ENCODE measurements at regions not wholly inside any gene's neighbourhood (a gene's known extent, or its start where the extent isn't known, plus 50 kb on each side); places are given as distances from the start of the nearest gene placed in this dataset.

DNA sequence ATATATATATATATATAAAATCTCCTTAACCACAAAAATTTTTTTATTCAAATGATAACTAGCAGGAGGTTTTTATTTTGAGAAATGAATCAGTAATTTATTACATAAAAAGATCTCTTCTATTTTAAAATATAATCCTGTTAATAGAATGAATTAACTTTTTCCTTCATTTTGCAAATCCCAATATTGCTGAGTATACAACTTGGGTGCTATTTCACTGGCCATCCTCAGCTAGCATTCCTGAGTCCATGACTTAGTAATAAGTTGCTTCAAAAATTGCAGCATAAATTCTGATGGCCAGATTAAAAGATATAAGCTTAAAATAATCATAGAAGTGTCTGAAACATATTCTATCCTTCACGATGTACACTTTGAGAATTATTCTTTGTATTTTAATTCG lies 155.6 kb downstream of the FSIP2 start:
- TF ChIP-seq, protein P1, sequence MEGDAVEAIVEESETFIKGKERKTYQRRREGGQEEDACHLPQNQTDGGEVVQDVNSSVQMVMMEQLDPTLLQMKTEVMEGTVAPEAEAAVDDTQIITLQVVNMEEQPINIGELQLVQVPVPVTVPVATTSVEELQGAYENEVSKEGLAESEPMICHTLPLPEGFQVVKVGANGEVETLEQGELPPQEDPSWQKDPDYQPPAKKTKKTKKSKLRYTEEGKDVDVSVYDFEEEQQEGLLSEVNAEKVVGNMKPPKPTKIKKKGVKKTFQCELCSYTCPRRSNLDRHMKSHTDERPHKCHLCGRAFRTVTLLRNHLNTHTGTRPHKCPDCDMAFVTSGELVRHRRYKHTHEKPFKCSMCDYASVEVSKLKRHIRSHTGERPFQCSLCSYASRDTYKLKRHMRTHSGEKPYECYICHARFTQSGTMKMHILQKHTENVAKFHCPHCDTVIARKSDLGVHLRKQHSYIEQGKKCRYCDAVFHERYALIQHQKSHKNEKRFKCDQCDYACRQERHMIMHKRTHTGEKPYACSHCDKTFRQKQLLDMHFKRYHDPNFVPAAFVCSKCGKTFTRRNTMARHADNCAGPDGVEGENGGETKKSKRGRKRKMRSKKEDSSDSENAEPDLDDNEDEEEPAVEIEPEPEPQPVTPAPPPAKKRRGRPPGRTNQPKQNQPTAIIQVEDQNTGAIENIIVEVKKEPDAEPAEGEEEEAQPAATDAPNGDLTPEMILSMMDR (IDR thresholded peaks at IDR 0.05; ENCODE audit: borderline replicate concordance, extremely low read depth, low read length, poor library complexity, severe bottlenecking) = no peak
- TF ChIP-seq EZH2 (IDR thresholded peaks at IDR 0.05; ENCODE audit: borderline replicate concordance, low read depth, low read length, severe bottlenecking) = no peak

Data from DND-41 (cell line).